ENCODE measurements at regions not wholly inside any gene's neighbourhood (a gene's known extent, or its start where the extent isn't known, plus 50 kb on each side); places are given as distances from the start of the nearest gene placed in this dataset.

- Histone ChIP-seq H3K36me3 (ENCODE audit: control insufficient read depth in 1 of 2, insufficient read depth in 2 of 2, low read length in 2 of 2) (no peaks in the 10 kb centered on the region), H3K4me1 (ENCODE audit: control insufficient read depth in 1 of 2, insufficient read depth in 2 of 2, low read length in 2 of 2) (no peaks in the 10 kb centered on the region), H3K9me3 (ENCODE audit: control insufficient read depth in 1 of 2, low read length in 2 of 2) (no peaks in the 10 kb centered on the region), H3K4me3 (ENCODE audit: low read depth in 1 of 2, low read length in 2 of 2) (no peak overlapping the region), H3K9ac (ENCODE audit: low read depth in 1 of 2, low read length in 2 of 2) (no peak overlapping the region), H3K27me3 (ENCODE audit: control insufficient read depth in 1 of 2, insufficient read depth in 2 of 2, low read length in 2 of 2) (no peaks in the 10 kb centered on the region), H3K27ac (ENCODE audit: low read depth, low read length) (no peak overlapping the region)
Observed at GRCh38 chr4:173713026-173713425, 183.0 kb upstream of the HAND2 start.

GRCh38 chr4:173707658-173708419 lies 177.8 kb upstream of the HAND2 start:
- Histone ChIP-seq H3K36me3 (ENCODE audit: control insufficient read depth in 1 of 2, insufficient read depth in 2 of 2, low read length in 2 of 2) (no peaks in the 10 kb centered on the region), H3K27me3 (ENCODE audit: control insufficient read depth in 1 of 2, insufficient read depth in 2 of 2, low read length in 2 of 2) (no peaks in the 10 kb centered on the region), H3K9me3 (ENCODE audit: control insufficient read depth in 1 of 2, low read length in 2 of 2) (no peaks in the 10 kb centered on the region), H3K9ac (ENCODE audit: low read depth in 1 of 2, low read length in 2 of 2) (no peak overlapping the region), H3K4me1 (ENCODE audit: control insufficient read depth in 1 of 2, insufficient read depth in 2 of 2, low read length in 2 of 2) (no peaks in the 10 kb centered on the region), H3K4me3 (ENCODE audit: low read depth in 1 of 2, low read length in 2 of 2) (no peak overlapping the region), H3K27ac (ENCODE audit: low read depth, low read length) (no peak overlapping the region)

- Histone ChIP-seq H3K4me3 (ENCODE audit: low read depth in 1 of 2, low read length in 2 of 2) (no peak overlapping the region), H3K4me1 (ENCODE audit: control insufficient read depth in 1 of 2, insufficient read depth in 2 of 2, low read length in 2 of 2) (no peaks in the 10 kb centered on the region), H3K27me3 (ENCODE audit: control insufficient read depth in 1 of 2, insufficient read depth in 2 of 2, low read length in 2 of 2) (no peaks in the 10 kb centered on the region), H3K27ac (ENCODE audit: low read depth, low read length) (no peak overlapping the region), H3K9me3 (ENCODE audit: control insufficient read depth in 1 of 2, low read length in 2 of 2) (no peaks in the 10 kb centered on the region), H3K36me3 (ENCODE audit: control insufficient read depth in 1 of 2, insufficient read depth in 2 of 2, low read length in 2 of 2) (no peaks in the 10 kb centered on the region), H3K9ac (ENCODE audit: low read depth in 1 of 2, low read length in 2 of 2) (no peak overlapping the region)
Observed at GRCh38 chr4:173704201-173704600, 174.2 kb upstream of the HAND2 start.

GRCh38 chr4:173703021-173703420 lies 173.0 kb upstream of the HAND2 start:
- Histone ChIP-seq H3K27me3 (ENCODE audit: control insufficient read depth in 1 of 2, insufficient read depth in 2 of 2, low read length in 2 of 2) (no peaks in the 10 kb centered on the region), H3K9ac (ENCODE audit: low read depth in 1 of 2, low read length in 2 of 2) (no peak overlapping the region), H3K4me1 (ENCODE audit: control insufficient read depth in 1 of 2, insufficient read depth in 2 of 2, low read length in 2 of 2) (no peaks in the 10 kb centered on the region), H3K4me3 (ENCODE audit: low read depth in 1 of 2, low read length in 2 of 2) (no peak overlapping the region), H3K36me3 (ENCODE audit: control insufficient read depth in 1 of 2, insufficient read depth in 2 of 2, low read length in 2 of 2) (no peaks in the 10 kb centered on the region), H3K9me3 (ENCODE audit: control insufficient read depth in 1 of 2, low read length in 2 of 2) (no peaks in the 10 kb centered on the region), H3K27ac (ENCODE audit: low read depth, low read length) (no peak overlapping the region)

GRCh38 chr4:173700650-173701049 lies 170.6 kb upstream of the HAND2 start:
- Histone ChIP-seq H3K9ac (ENCODE audit: low read depth in 1 of 2, low read length in 2 of 2) (no peak overlapping the region), H3K27ac (ENCODE audit: low read depth, low read length) (no peak overlapping the region), H3K27me3 (ENCODE audit: control insufficient read depth in 1 of 2, insufficient read depth in 2 of 2, low read length in 2 of 2) (no peaks in the 10 kb centered on the region), H3K9me3 (ENCODE audit: control insufficient read depth in 1 of 2, low read length in 2 of 2) (no peaks in the 10 kb centered on the region), H3K4me3 (ENCODE audit: low read depth in 1 of 2, low read length in 2 of 2) (no peak overlapping the region), H3K36me3 (ENCODE audit: control insufficient read depth in 1 of 2, insufficient read depth in 2 of 2, low read length in 2 of 2) (no peaks in the 10 kb centered on the region), H3K4me1 (ENCODE audit: control insufficient read depth in 1 of 2, insufficient read depth in 2 of 2, low read length in 2 of 2) (peaks cover 0 to 11% of the 10 kb centered on the region in 2 donors)

GRCh38 chr4:173699841-173700475 lies 169.9 kb upstream of the HAND2 start:
- H3K9ac ChIP-seq (ENCODE audit: low read depth in 1 of 2, low read length in 2 of 2), result no peak overlapping the region
- no peaks in the 10 kb centered on the region for H3K36me3 ChIP-seq (ENCODE audit: control insufficient read depth in 1 of 2, insufficient read depth in 2 of 2, low read length in 2 of 2)
- H3K4me1 ChIP-seq (ENCODE audit: control insufficient read depth in 1 of 2, insufficient read depth in 2 of 2, low read length in 2 of 2), result peaks cover 0 to 12% of the 10 kb centered on the region in 2 donors
- no peak overlapping the region for H3K27ac ChIP-seq (ENCODE audit: low read depth, low read length)
- H3K9me3 ChIP-seq (ENCODE audit: control insufficient read depth in 1 of 2, low read length in 2 of 2), result no peaks in the 10 kb centered on the region
- no peak overlapping the region for H3K4me3 ChIP-seq (ENCODE audit: low read depth in 1 of 2, low read length in 2 of 2)
- no peaks in the 10 kb centered on the region for H3K27me3 ChIP-seq (ENCODE audit: control insufficient read depth in 1 of 2, insufficient read depth in 2 of 2, low read length in 2 of 2)

- Histone ChIP-seq H3K27me3 (ENCODE audit: control insufficient read depth in 1 of 2, insufficient read depth in 2 of 2, low read length in 2 of 2) (no peaks in the 10 kb centered on the region), H3K27ac (ENCODE audit: low read depth, low read length) (no peak overlapping the region), H3K36me3 (ENCODE audit: control insufficient read depth in 1 of 2, insufficient read depth in 2 of 2, low read length in 2 of 2) (no peaks in the 10 kb centered on the region), H3K4me1 (ENCODE audit: control insufficient read depth in 1 of 2, insufficient read depth in 2 of 2, low read length in 2 of 2) (peaks cover 0 to 12% of the 10 kb centered on the region in 2 donors), H3K9ac (ENCODE audit: low read depth in 1 of 2, low read length in 2 of 2) (no peak overlapping the region), H3K4me3 (ENCODE audit: low read depth in 1 of 2, low read length in 2 of 2) (no peak overlapping the region), H3K9me3 (ENCODE audit: control insufficient read depth in 1 of 2, low read length in 2 of 2) (no peaks in the 10 kb centered on the region)
Observed at GRCh38 chr4:173698557-173699262, 168.7 kb upstream of the HAND2 start.

- H3K4me3 ChIP-seq (ENCODE audit: low read depth in 1 of 2, low read length in 2 of 2), result no peak overlapping the region
- no peak overlapping the region for H3K27ac ChIP-seq (ENCODE audit: low read depth, low read length)
- no peaks in the 10 kb centered on the region for H3K36me3 ChIP-seq (ENCODE audit: control insufficient read depth in 1 of 2, insufficient read depth in 2 of 2, low read length in 2 of 2)
- H3K27me3 ChIP-seq (ENCODE audit: control insufficient read depth in 1 of 2, insufficient read depth in 2 of 2, low read length in 2 of 2), result no peaks in the 10 kb centered on the region
- peaks cover 0 to 12% of the 10 kb centered on the region in 2 donors for H3K4me1 ChIP-seq (ENCODE audit: control insufficient read depth in 1 of 2, insufficient read depth in 2 of 2, low read length in 2 of 2)
- H3K9ac ChIP-seq (ENCODE audit: low read depth in 1 of 2, low read length in 2 of 2), result no peak overlapping the region
- no peaks in the 10 kb centered on the region for H3K9me3 ChIP-seq (ENCODE audit: control insufficient read depth in 1 of 2, low read length in 2 of 2)
Observed at GRCh38 chr4:173697840-173698239, 167.8 kb upstream of the HAND2 start.

- no peaks in the 10 kb centered on the region for H3K36me3 ChIP-seq (ENCODE audit: control insufficient read depth in 1 of 2, insufficient read depth in 2 of 2, low read length in 2 of 2)
- H3K27ac ChIP-seq (ENCODE audit: low read depth, low read length), result no peak overlapping the region
- H3K4me3 ChIP-seq (ENCODE audit: low read depth in 1 of 2, low read length in 2 of 2), result no peak overlapping the region
- H3K27me3 ChIP-seq (ENCODE audit: control insufficient read depth in 1 of 2, insufficient read depth in 2 of 2, low read length in 2 of 2), result no peaks in the 10 kb centered on the region
- peaks cover 0 to 12% of the 10 kb centered on the region in 2 donors for H3K4me1 ChIP-seq (ENCODE audit: control insufficient read depth in 1 of 2, insufficient read depth in 2 of 2, low read length in 2 of 2)
- no peak overlapping the region for H3K9ac ChIP-seq (ENCODE audit: low read depth in 1 of 2, low read length in 2 of 2)
- H3K9me3 ChIP-seq (ENCODE audit: control insufficient read depth in 1 of 2, low read length in 2 of 2), result no peaks in the 10 kb centered on the region
Observed at GRCh38 chr4:173696551-173696950, 166.5 kb upstream of the HAND2 start.

GRCh38 chr4:173696011-173696410 lies 166.0 kb upstream of the HAND2 start:
- Histone ChIP-seq H3K27ac (ENCODE audit: low read depth, low read length) (no peak overlapping the region), H3K4me1 (ENCODE audit: control insufficient read depth in 1 of 2, insufficient read depth in 2 of 2, low read length in 2 of 2) (peaks cover 0 to 12% of the 10 kb centered on the region in 2 donors), H3K9ac (ENCODE audit: low read depth in 1 of 2, low read length in 2 of 2) (no peak overlapping the region), H3K27me3 (ENCODE audit: control insufficient read depth in 1 of 2, insufficient read depth in 2 of 2, low read length in 2 of 2) (no peaks in the 10 kb centered on the region), H3K36me3 (ENCODE audit: control insufficient read depth in 1 of 2, insufficient read depth in 2 of 2, low read length in 2 of 2) (no peaks in the 10 kb centered on the region), H3K9me3 (ENCODE audit: control insufficient read depth in 1 of 2, low read length in 2 of 2) (no peaks in the 10 kb centered on the region), H3K4me3 (ENCODE audit: low read depth in 1 of 2, low read length in 2 of 2) (no peak overlapping the region)

All from duodenal mucosa (tissue), 2 donors.